ENCODE measurements at regions not wholly inside any gene's neighbourhood (a gene's known extent, or its start where the extent isn't known, plus 50 kb on each side); places are given as distances from the start of the nearest gene placed in this dataset.

DNA sequence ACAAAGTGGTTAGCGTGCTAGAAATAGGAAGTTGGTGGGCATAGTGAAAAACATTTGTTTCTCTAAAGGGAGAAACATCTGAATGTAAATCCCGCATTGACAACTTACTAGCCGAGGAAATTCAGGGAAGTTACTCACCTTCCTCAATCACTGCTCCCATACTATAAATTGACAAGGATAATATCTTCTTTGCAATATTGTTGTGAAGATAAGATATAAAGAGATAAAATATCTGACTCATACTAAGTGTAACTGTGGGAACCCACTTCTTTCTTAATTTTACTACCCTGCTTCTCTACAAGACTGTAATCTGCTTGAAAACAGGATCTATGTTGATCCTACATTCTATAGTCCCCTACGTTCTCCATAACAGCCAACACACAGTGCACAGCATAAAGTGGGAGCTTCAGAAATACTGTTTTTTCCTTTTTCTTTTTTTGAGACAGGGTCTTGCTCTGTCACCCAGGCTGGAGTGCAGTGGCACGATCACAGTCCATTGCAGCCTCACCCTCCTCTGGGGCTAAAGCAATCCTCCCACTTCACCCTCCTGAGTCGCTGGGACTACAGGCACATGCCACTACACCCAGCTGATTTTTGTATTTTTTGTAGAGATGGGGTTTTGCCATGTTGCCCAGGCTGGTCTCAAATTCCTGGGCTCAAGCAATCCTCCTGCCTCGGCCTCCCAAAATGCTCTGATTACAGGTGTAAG is 57.4 kb upstream of the C1orf21 start:
- no peak for DNase-seq

DNA sequence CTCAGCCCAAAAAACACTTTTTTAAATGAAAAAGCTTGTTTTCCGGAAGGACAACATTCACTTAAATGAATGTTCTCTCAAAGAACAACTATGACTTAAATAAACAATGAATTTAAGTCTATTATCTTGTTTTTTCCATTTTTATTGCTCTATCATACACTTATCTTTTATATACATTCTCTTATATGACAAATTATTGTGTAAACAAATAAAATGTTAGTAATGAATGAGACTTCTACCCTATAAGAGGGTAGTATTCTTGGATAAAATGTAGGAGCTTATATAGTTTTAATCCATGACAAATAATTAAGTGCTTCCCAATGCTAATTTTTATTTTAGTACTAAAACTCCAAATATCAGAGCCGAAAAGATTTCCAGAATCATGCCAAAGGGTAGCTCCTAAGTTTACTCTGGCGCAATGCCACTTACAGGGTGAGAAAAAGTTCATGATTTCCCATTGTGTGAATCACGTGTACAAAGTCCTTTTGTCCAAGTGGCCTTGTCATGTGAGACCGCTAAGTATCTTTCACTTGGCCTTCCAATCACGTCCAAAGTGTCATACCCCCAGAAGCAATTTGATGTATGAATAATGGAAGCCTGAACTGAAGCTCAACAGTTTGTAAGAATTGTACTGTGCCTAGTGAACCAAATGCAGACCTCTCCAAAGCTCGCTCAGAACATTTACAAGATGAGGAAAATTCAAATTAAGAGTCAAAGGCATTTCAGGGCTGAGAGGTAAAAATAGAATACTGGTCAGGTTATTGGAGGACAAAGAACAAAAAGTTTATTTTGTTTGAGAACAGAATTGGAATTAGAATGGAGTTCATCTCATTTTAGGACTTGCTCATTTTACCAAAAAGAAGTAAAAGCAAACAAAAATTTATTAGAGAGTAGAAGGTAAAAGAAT is 56.6 kb upstream of the C1orf21 start:
- DNase-seq: no peak

DNA sequence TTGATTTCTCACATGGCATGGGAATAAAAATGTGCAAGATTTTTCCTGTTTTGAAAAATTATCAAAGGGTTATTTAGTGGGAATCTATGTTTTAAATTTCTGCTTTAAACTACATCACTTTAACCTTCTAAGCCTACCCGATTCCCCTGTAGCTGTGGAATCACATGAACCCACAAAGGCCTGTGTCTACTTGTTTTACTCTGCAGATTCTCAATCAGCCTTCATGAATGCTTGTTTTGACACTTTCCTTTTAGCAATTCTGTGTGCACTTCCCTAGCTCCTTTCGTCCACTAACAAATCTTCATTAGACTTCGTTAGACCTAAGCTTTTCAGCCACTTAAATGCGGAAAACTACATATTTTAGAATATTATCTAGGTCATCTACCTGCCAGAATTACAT is 56.0 kb upstream of the C1orf21 start:
- no peak for DNase-seq

Measured in NCI-H1105 (cell line).